Stimulated activated memory B cell treated with anti-CD40 and anti-IgM and Interleukin-4, amounts not matched to agents 10 μg/mL and 1 μg/mL and 100 μg/mL, for 72 hours (primary cell): ENCODE measurements at regions not wholly inside any gene's neighbourhood (a gene's known extent, or its start where the extent isn't known, plus 50 kb on each side); places are given as distances from the start of the nearest gene placed in this dataset.
A peak's percentile ranks its signal among the peaks of the same experiment; 100 is the strongest.

Experiments used
- ATAC-seq: fragments of 150-1000 bp; cut with Tn5 transposase; 2 replicates; pipeline ENCODE4 v1.10.0; 2021
- H3K27ac Mint-ChIP-seq: one replicate; pipeline ENCODE4 v1.8.0; 2022; ENCODE audit warnings: mild to moderate bottlenecking, mixed read lengths
- H3K27me3 Mint-ChIP-seq: one replicate; pipeline ENCODE4 v1.8.0; 2022; ENCODE audit warnings: mixed read lengths
- H3K36me3 Mint-ChIP-seq: one replicate; pipeline ENCODE4 v1.8.0; 2022; ENCODE audit warnings: mixed read lengths
- H3K4me1 Mint-ChIP-seq: one replicate; pipeline ENCODE4 v1.8.0; 2022; ENCODE audit warnings: mixed read lengths
- H3K4me3 Mint-ChIP-seq: one replicate; pipeline ENCODE4 v1.8.0; 2022; ENCODE audit warnings: mild to moderate bottlenecking, moderate library complexity, mixed read lengths
- H3K9me3 Mint-ChIP-seq: one replicate; pipeline ENCODE4 v1.8.0; 2022; ENCODE audit warnings: mixed read lengths

GRCh38 chr5:7190712-7191250, 205.2 kb upstream of the ADCY2 start:
- Mint-ChIP-seq H3K9me3 (no peaks in the 10 kb centered on the region), H3K27me3 (peaks cover 7% of the 10 kb centered on the region), H3K4me3 (no peak overlapping the region), H3K36me3 (no peaks in the 10 kb centered on the region), H3K4me1 (no peaks in the 10 kb centered on the region), H3K27ac (no peak overlapping the region)
- ATAC-seq: no peak

- no peak overlapping the region for H3K27ac Mint-ChIP-seq
- H3K9me3 Mint-ChIP-seq: no peaks in the 10 kb centered on the region
- ATAC-seq: no peak
- H3K4me1 Mint-ChIP-seq: no peaks in the 10 kb centered on the region
- no peaks in the 10 kb centered on the region for H3K36me3 Mint-ChIP-seq
- no peak overlapping the region for H3K4me3 Mint-ChIP-seq
- H3K27me3 Mint-ChIP-seq: peaks cover 7% of the 10 kb centered on the region
These were observed 203.9 kb upstream of the ADCY2 start for GRCh38 chr5:7192016-7192415.

GRCh38 chr5:7202846-7203245, 193.1 kb upstream of the ADCY2 start:
- no peak overlapping the region for H3K27ac Mint-ChIP-seq
- no peaks in the 10 kb centered on the region for H3K4me1 Mint-ChIP-seq
- no peaks in the 10 kb centered on the region for H3K36me3 Mint-ChIP-seq
- no peak for ATAC-seq
- no peak overlapping the region for H3K4me3 Mint-ChIP-seq
- no peaks in the 10 kb centered on the region for H3K27me3 Mint-ChIP-seq
- H3K9me3 Mint-ChIP-seq: peaks cover 17% of the 10 kb centered on the region

- peak; percentile 45 for ATAC-seq
- Mint-ChIP-seq H3K4me3 (no peak overlapping the region), H3K36me3 (no peaks in the 10 kb centered on the region), H3K9me3 (peaks cover 14% of the 10 kb centered on the region), H3K27me3 (no peaks in the 10 kb centered on the region), H3K4me1 (no peaks in the 10 kb centered on the region), H3K27ac (no peak overlapping the region)
These were observed 188.0 kb upstream of the ADCY2 start for GRCh38 chr5:7207979-7208378.

GRCh38 chr5:7208938-7209337, 187.0 kb upstream of the ADCY2 start:
- Mint-ChIP-seq H3K27me3 (no peaks in the 10 kb centered on the region), H3K4me1 (no peaks in the 10 kb centered on the region), H3K36me3 (no peaks in the 10 kb centered on the region), H3K4me3 (no peak overlapping the region), H3K9me3 (peaks cover 14% of the 10 kb centered on the region), H3K27ac (no peak overlapping the region)
- no peak for ATAC-seq

GRCh38 chr5:7209658-7210057, 186.3 kb upstream of the ADCY2 start:
- H3K4me1 Mint-ChIP-seq: no peaks in the 10 kb centered on the region
- no peak for ATAC-seq
- H3K36me3 Mint-ChIP-seq: no peaks in the 10 kb centered on the region
- H3K27me3 Mint-ChIP-seq: no peaks in the 10 kb centered on the region
- no peak overlapping the region for H3K4me3 Mint-ChIP-seq
- H3K27ac Mint-ChIP-seq: no peak overlapping the region
- peaks cover 11% of the 10 kb centered on the region for H3K9me3 Mint-ChIP-seq

- H3K4me3 Mint-ChIP-seq: no peak overlapping the region
- H3K27ac Mint-ChIP-seq: no peak overlapping the region
- no peaks in the 10 kb centered on the region for H3K4me1 Mint-ChIP-seq
- ATAC-seq: no peak
- no peaks in the 10 kb centered on the region for H3K36me3 Mint-ChIP-seq
- H3K9me3 Mint-ChIP-seq: peaks cover 7% of the 10 kb centered on the region
- H3K27me3 Mint-ChIP-seq: no peaks in the 10 kb centered on the region
These were observed 185.4 kb upstream of the ADCY2 start for GRCh38 chr5:7210549-7210948.

GRCh38 chr5:7213525-7213924, 182.4 kb upstream of the ADCY2 start:
- H3K36me3 Mint-ChIP-seq: no peaks in the 10 kb centered on the region
- no peaks in the 10 kb centered on the region for H3K4me1 Mint-ChIP-seq
- no peak for ATAC-seq
- no peak overlapping the region for H3K27ac Mint-ChIP-seq
- H3K9me3 Mint-ChIP-seq: no peaks in the 10 kb centered on the region
- H3K27me3 Mint-ChIP-seq: no peaks in the 10 kb centered on the region
- H3K4me3 Mint-ChIP-seq: no peak overlapping the region

- Mint-ChIP-seq H3K36me3 (no peaks in the 10 kb centered on the region), H3K27me3 (no peaks in the 10 kb centered on the region), H3K4me1 (no peaks in the 10 kb centered on the region), H3K27ac (no peak overlapping the region), H3K9me3 (no peaks in the 10 kb centered on the region), H3K4me3 (no peak overlapping the region)
- no peak for ATAC-seq
These were observed 181.0 kb upstream of the ADCY2 start for GRCh38 chr5:7214906-7215416.

- no peak for ATAC-seq
- no peaks in the 10 kb centered on the region for H3K27me3 Mint-ChIP-seq
- H3K9me3 Mint-ChIP-seq: no peaks in the 10 kb centered on the region
These were observed 177.8 kb upstream of the ADCY2 start for GRCh38 chr5:7218141-7218540.

GRCh38 chr5:7220156-7220555, 175.8 kb upstream of the ADCY2 start:
- no peaks in the 10 kb centered on the region for H3K4me1 Mint-ChIP-seq
- H3K27ac Mint-ChIP-seq: no peak overlapping the region
- H3K4me3 Mint-ChIP-seq: no peak overlapping the region
- H3K27me3 Mint-ChIP-seq: no peaks in the 10 kb centered on the region
- H3K9me3 Mint-ChIP-seq: peaks cover 2% of the 10 kb centered on the region
- H3K36me3 Mint-ChIP-seq: no peaks in the 10 kb centered on the region
- ATAC-seq: no peak

More at GRCh38 chr5:7218141-7218540, 177.8 kb upstream of the ADCY2 start:
- Mint-ChIP-seq H3K4me1 (no peaks in the 10 kb centered on the region), H3K27ac (no peak overlapping the region), H3K36me3 (no peaks in the 10 kb centered on the region), H3K4me3 (no peak overlapping the region)

GRCh38 chr5:7221041-7221440, 174.9 kb upstream of the ADCY2 start:
- no peaks in the 10 kb centered on the region for H3K4me1 Mint-ChIP-seq
- peaks cover 2% of the 10 kb centered on the region for H3K9me3 Mint-ChIP-seq
- no peak overlapping the region for H3K4me3 Mint-ChIP-seq
- ATAC-seq: no peak
- no peak overlapping the region for H3K27ac Mint-ChIP-seq
- no peaks in the 10 kb centered on the region for H3K27me3 Mint-ChIP-seq
- H3K36me3 Mint-ChIP-seq: no peaks in the 10 kb centered on the region

- Mint-ChIP-seq H3K4me3 (no peak overlapping the region), H3K4me1 (no peaks in the 10 kb centered on the region), H3K27ac (no peak overlapping the region), H3K36me3 (no peaks in the 10 kb centered on the region), H3K9me3 (peaks cover 9% of the 10 kb centered on the region), H3K27me3 (no peaks in the 10 kb centered on the region)
- no peak for ATAC-seq
These were observed 170.1 kb upstream of the ADCY2 start for GRCh38 chr5:7225826-7226225.

- H3K4me1 Mint-ChIP-seq: no peaks in the 10 kb centered on the region
- H3K27ac Mint-ChIP-seq: no peak overlapping the region
- ATAC-seq: no peak
- H3K36me3 Mint-ChIP-seq: no peaks in the 10 kb centered on the region
- peaks cover 8% of the 10 kb centered on the region for H3K9me3 Mint-ChIP-seq
- no peaks in the 10 kb centered on the region for H3K27me3 Mint-ChIP-seq
- H3K4me3 Mint-ChIP-seq: no peak overlapping the region
These were observed 153.7 kb upstream of the ADCY2 start for GRCh38 chr5:7242118-7242710.

- H3K4me3 Mint-ChIP-seq: no peak overlapping the region
- no peaks in the 10 kb centered on the region for H3K36me3 Mint-ChIP-seq
- no peaks in the 10 kb centered on the region for H3K4me1 Mint-ChIP-seq
- H3K27me3 Mint-ChIP-seq: no peaks in the 10 kb centered on the region
- no peak overlapping the region for H3K27ac Mint-ChIP-seq
- no peak for ATAC-seq
- no peaks in the 10 kb centered on the region for H3K9me3 Mint-ChIP-seq
These were observed 151.7 kb upstream of the ADCY2 start for GRCh38 chr5:7244208-7244607.

- Mint-ChIP-seq H3K4me3 (no peak overlapping the region), H3K4me1 (no peaks in the 10 kb centered on the region), H3K27me3 (no peaks in the 10 kb centered on the region), H3K9me3 (no peaks in the 10 kb centered on the region), H3K36me3 (no peaks in the 10 kb centered on the region), H3K27ac (no peak overlapping the region)
- ATAC-seq: no peak
These were observed 150.8 kb upstream of the ADCY2 start for GRCh38 chr5:7245121-7245651.
